KBM-7 (cell line): ENCODE measurements at regions not wholly inside any gene's neighbourhood (a gene's known extent, or its start where the extent isn't known, plus 50 kb on each side); places are given as distances from the start of the nearest gene placed in this dataset.
"Not testable (repeated sequence)": the region's sequence is repeated elsewhere in the genome, so short reads cannot be mapped to it uniquely, and the experiment has no call there.

Source experiments
- DNase-seq: peaks from one replicate; pipeline ENCODE4 v3.0.0-alpha.2; 2015
- in situ Hi-C: fragments of 300-500 bp; cut with MboI; formaldehyde crosslinking; loops from 2 replicates; pipeline ENCODE4 v1.14.3; 2020; ENCODE audit warnings: low sequenced_read_pairs, low pct_unique_long_range_greater_than_20kb, mixed read lengths

GRCh38 chrX:56343219-56343618 lies 111.1 kb downstream of the KLF8 start:
- DNase-seq, result no peak
- in situ Hi-C loops, result no loop called here

GRCh38 chrX:56343664-56344063 lies 111.5 kb downstream of the KLF8 start:
- in situ Hi-C loops, result no loop called here

GRCh38 chrX:56358145-56358544 lies 126.0 kb downstream of the KLF8 start:
- DNase-seq, in situ Hi-C loops: not testable (repeated sequence)

More at GRCh38 chrX:56343664-56344063, 111.5 kb downstream of the KLF8 start:
- no peak for DNase-seq

GRCh38 chrX:56365171-56365570 lies 133.0 kb downstream of the KLF8 start:
- in situ Hi-C loops, DNase-seq: not testable (repeated sequence)

GRCh38 chrX:56366901-56367300 lies 134.7 kb downstream of the KLF8 start:
- no peak for DNase-seq
- in situ Hi-C loops, result no loop called here

GRCh38 chrX:56368962-56369361 lies 136.8 kb downstream of the KLF8 start:
- DNase-seq, result no peak
- in situ Hi-C loops, result no loop called here

- in situ Hi-C loops, DNase-seq: not testable (repeated sequence)
These were observed 148.0 kb downstream of the KLF8 start for GRCh38 chrX:56379984-56380780.

- in situ Hi-C loops, result no loop called here
- DNase-seq, result no peak
These were observed 150.1 kb downstream of the KLF8 start for GRCh38 chrX:56382278-56382677.

GRCh38 chrX:56385336-56385735 lies 153.2 kb downstream of the KLF8 start:
- in situ Hi-C loops, result no loop called here
- DNase-seq, result no peak

GRCh38 chrX:56385960-56386359 lies 153.8 kb downstream of the KLF8 start:
- DNase-seq, result no peak
- in situ Hi-C loops, result no loop called here

- in situ Hi-C loops, result no loop called here
- DNase-seq, result peak; percentile 1
These were observed 165.5 kb downstream of the KLF8 start for GRCh38 chrX:56397636-56398035.

- no peak for DNase-seq
- in situ Hi-C loops, result no loop called here
These were observed 161.2 kb upstream of the UBQLN2 start for GRCh38 chrX:56402207-56402606.

- in situ Hi-C loops, result no loop called here
- no peak for DNase-seq
These were observed 133.8 kb upstream of the UBQLN2 start for GRCh38 chrX:56429581-56429980.

GRCh38 chrX:56451981-56452380 lies 111.4 kb upstream of the UBQLN2 start:
- in situ Hi-C loops, DNase-seq: not testable (repeated sequence)

- no peak for DNase-seq
- in situ Hi-C loops, result no loop called here
These were observed 101.0 kb upstream of the UBQLN2 start for GRCh38 chrX:56462389-56462788.

GRCh38 chrX:56468441-56468840 lies 95.0 kb upstream of the UBQLN2 start:
- in situ Hi-C loops, result no loop called here
- no peak for DNase-seq

- DNase-seq, in situ Hi-C loops: not testable (repeated sequence)
These were observed 68.5 kb upstream of the UBQLN2 start for GRCh38 chrX:56494923-56495322.

GRCh38 chrX:56498756-56499155 lies 64.7 kb upstream of the UBQLN2 start:
- in situ Hi-C loops, result no loop called here
- no peak for DNase-seq

- DNase-seq, result no peak
- in situ Hi-C loops, result no loop called here
These were observed 64.1 kb upstream of the UBQLN2 start for GRCh38 chrX:56499372-56499771.

- in situ Hi-C loops, result no loop called here
- no peak for DNase-seq
These were observed 59.3 kb upstream of the UBQLN2 start for GRCh38 chrX:56503941-56504673.
